ENCODE measurements at regions not wholly inside any gene's neighbourhood (a gene's known extent, or its start where the extent isn't known, plus 50 kb on each side); places are given as distances from the start of the nearest gene placed in this dataset.
A peak's percentile ranks its signal among the peaks of the same experiment; 100 is the strongest.

GRCh38 chr6:28709478-28710349, 184.0 kb downstream of the GPX5 start:
- DNase-seq = no peak

- DNase-seq = no peak
Measured at GRCh38 chr6:28710466-28711191, 184.9 kb downstream of the GPX5 start.

- DNase-seq = no peak
Measured at GRCh38 chr6:28711325-28711724, 185.6 kb downstream of the GPX5 start.

GRCh38 chr6:28711788-28712341, 186.2 kb downstream of the GPX5 start:
- DNase-seq = no peak

GRCh38 chr6:28712982-28713381, 187.3 kb downstream of the GPX5 start:
- DNase-seq = no peak

GRCh38 chr6:28719275-28719940, 193.7 kb downstream of the GPX5 start:
- DNase-seq = peak; percentile 26 to 28

GRCh38 chr6:28720357-28721231, 194.9 kb downstream of the GPX5 start:
- DNase-seq = no peak

- no peak for DNase-seq
Measured at GRCh38 chr6:28721372-28721771, 195.7 kb downstream of the GPX5 start.

GRCh38 chr6:28724395-28724794, 198.7 kb downstream of the GPX5 start:
- DNase-seq = no peak

GRCh38 chr6:28725274-28725809, 198.4 kb downstream of the TRIM27 start:
- DNase-seq = no peak

GRCh38 chr6:28725890-28726348, 197.9 kb downstream of the TRIM27 start:
- no peak for DNase-seq

- no peak for DNase-seq
Measured at GRCh38 chr6:28726569-28727309, 197.0 kb downstream of the TRIM27 start.

GRCh38 chr6:28727559-28728211, 196.1 kb downstream of the TRIM27 start:
- DNase-seq = no peak

- no peak for DNase-seq
Measured at GRCh38 chr6:28729501-28730402, 194.0 kb downstream of the TRIM27 start.

- no peak for DNase-seq
Measured at GRCh38 chr6:28732052-28732451, 191.7 kb downstream of the TRIM27 start.

GRCh38 chr6:28734443-28734959, 189.3 kb downstream of the TRIM27 start:
- no peak for DNase-seq

- no peak for DNase-seq
Measured at GRCh38 chr6:28736121-28736520, 187.7 kb downstream of the TRIM27 start.

GRCh38 chr6:28737750-28738395, 185.9 kb downstream of the TRIM27 start:
- DNase-seq = no peak

GRCh38 chr6:28738396-28738765, 185.4 kb downstream of the TRIM27 start:
- no peak for DNase-seq
